HCT116 (cell line): ENCODE measurements at regions not wholly inside any gene's neighbourhood (a gene's known extent, or its start where the extent isn't known, plus 50 kb on each side); places are given as distances from the start of the nearest gene placed in this dataset.

Experiments
- CBX3 ChIP-seq: IDR thresholded peaks from 2 replicates; pipeline ENCODE4 v1.6.1; 2012; ENCODE audit warnings: low read depth
- EZH2 ChIP-seq: fragments of 200-600 bp; sonication (generic); IDR thresholded peaks from 2 replicates; pipeline ENCODE4 v1.6.1; 2017; ENCODE audit warnings: antibody characterized with exemption, mixed run types
- EZH2phosphoT487 ChIP-seq: fragments of 200-600 bp; IDR thresholded peaks from 2 replicates; pipeline ENCODE4 v1.6.1; 2018; ENCODE audit warnings: antibody characterized with exemption, borderline replicate concordance
- FOSL1 ChIP-seq: IDR thresholded peaks from 2 replicates; pipeline ENCODE4 v1.6.1; 2012; ENCODE audit warnings: low read depth
- POLR2A ChIP-seq: IDR thresholded peaks from 2 replicates; pipeline ENCODE4 v1.7.0; 2011; ENCODE audit warnings: borderline replicate concordance; ENCODE audit not compliant: insufficient read depth, insufficient read length; ENCODE audit errors: extremely low read depth
- SRF ChIP-seq: IDR thresholded peaks from 2 replicates; pipeline ENCODE4 v1.6.1; 2012; ENCODE audit warnings: low read depth
- YY1 ChIP-seq: IDR thresholded peaks from 2 replicates; pipeline ENCODE4 v1.6.1; 2011; ENCODE audit warnings: low read length, low read depth, moderate library complexity, mild to moderate bottlenecking; ENCODE audit not compliant: insufficient replicate concordance; ENCODE audit errors: extremely low read depth
- ZNF274 ChIP-seq: fragments of 200-500 bp; sonication (Bioruptor generic); IDR thresholded peaks from 2 replicates; pipeline ENCODE4 v1.6.1; 2014; ENCODE audit warnings: mild to moderate bottlenecking, low read depth, low read length, inconsistent platforms
- TF ChIP-seq, protein P1 (sequence below), 3 experiments: fragments of 200-600 bp in 1 of 3; sonication (generic) in 1 of 3; IDR thresholded peaks in 2 of 3; conservative IDR thresholded peaks in 1 of 3; 2 replicates each; pipeline ENCODE4 v1.5.1; 2012 to 2017; ENCODE audit warnings: low read depth in 2 of 3, low read length in 2 of 3, antibody characterized with exemption in 1 of 3, borderline replicate concordance in 1 of 3, control low read depth in 1 of 3, mild to moderate bottlenecking in 1 of 3, mixed read lengths in 1 of 3, mixed run types in 1 of 3, moderate library complexity in 1 of 3; ENCODE audit not compliant: insufficient read depth in 1 of 3

DNA sequence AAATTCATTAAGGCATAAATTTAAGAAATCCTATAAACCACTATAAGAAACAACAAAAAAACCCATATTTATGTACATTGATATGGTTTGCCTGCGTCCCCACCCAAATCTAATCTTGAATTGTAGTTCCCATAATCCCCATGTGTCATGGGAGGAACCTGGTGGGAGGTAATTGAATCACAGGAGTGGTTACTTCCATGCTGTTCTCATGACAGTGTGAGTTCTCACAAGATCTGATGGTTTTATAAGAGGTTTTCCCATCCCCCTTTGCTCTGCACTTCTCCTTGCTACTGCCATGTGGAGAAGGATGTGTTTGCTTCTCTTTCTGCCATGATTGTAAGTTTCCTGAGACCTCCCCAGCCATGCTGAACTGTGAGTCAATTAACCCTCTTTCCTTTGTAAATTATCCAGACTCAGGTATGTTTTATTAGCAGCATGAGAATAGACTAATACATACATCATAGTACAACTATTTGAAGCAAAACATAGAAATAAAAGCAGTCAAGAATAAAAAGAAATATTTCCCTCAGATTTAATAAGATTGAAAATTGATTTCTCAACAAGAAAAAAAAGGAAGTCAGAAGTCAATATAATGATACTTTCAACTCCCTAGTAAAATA is 209.0 kb upstream of the GPC6 start:
- TF ChIP-seq ZNF274 (no peak), EZH2phosphoT487 (no peak), CBX3 (no peak), FOSL1 (no peak), YY1 (no peak), SRF (no peak), EZH2 (no peak), POLR2A (no peak)
- TF ChIP-seq, protein P1, sequence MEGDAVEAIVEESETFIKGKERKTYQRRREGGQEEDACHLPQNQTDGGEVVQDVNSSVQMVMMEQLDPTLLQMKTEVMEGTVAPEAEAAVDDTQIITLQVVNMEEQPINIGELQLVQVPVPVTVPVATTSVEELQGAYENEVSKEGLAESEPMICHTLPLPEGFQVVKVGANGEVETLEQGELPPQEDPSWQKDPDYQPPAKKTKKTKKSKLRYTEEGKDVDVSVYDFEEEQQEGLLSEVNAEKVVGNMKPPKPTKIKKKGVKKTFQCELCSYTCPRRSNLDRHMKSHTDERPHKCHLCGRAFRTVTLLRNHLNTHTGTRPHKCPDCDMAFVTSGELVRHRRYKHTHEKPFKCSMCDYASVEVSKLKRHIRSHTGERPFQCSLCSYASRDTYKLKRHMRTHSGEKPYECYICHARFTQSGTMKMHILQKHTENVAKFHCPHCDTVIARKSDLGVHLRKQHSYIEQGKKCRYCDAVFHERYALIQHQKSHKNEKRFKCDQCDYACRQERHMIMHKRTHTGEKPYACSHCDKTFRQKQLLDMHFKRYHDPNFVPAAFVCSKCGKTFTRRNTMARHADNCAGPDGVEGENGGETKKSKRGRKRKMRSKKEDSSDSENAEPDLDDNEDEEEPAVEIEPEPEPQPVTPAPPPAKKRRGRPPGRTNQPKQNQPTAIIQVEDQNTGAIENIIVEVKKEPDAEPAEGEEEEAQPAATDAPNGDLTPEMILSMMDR (IDR thresholded peaks at IDR 0.05 in 2 of 3, conservative IDR thresholded peaks at IDR 0.05 in 1 of 3; ENCODE audit: borderline replicate concordance in 1 of 3, insufficient read depth in 1 of 3, low read depth in 2 of 3, low read length in 2 of 3) = no peak
